SHP77 (cell line): ENCODE measurements at regions not wholly inside any gene's neighbourhood (a gene's known extent, or its start where the extent isn't known, plus 50 kb on each side); places are given as distances from the start of the nearest gene placed in this dataset.

Experiments
- DNase-seq, 2 experiments: peaks; one replicate each; lab custom pipeline; 2025; lab: John Stamatoyannopoulos, UW

DNA sequence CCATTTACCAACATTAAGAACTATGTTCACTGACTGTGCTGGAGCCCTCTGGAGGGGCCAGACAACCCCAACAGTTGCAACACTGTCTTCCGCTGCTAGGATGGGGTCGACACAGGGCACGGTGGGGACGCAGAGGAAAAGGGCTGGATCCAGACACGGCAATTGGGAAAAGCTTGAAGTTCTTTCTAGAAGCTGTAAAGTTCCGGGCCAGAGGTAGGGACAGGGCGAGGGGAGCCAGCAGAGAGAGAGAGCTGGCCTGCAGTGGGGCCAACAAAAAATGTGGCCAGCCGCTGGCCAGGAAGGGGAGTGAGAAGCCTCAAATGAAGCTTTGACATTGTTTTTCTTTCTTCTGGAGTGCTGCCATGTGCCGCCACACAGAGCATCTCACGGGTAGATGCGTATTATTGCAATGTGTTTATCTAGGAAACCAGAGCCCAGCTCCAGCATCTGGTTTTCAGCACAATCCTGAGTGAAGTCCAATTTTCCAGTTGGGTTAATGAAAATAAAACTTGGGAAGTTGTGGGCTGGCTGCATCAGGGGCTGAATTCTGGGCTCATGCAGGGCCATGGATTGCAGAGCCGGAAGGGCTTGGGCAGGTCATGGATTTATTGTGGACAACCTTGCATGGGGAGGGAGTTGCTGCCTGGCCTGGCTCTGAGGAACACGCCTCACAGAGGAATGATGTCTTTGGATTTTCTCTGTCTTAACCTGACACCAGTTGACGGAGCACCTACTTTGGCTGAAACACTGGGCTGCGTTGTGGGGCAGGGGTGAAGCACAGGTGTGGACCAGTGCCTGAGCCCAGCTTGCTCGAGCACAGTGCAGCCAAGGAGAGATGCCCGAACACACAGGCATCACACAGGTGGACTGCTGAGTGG lies 67.6 kb upstream of the AMPD3 start:
- no peak for DNase-seq

DNA sequence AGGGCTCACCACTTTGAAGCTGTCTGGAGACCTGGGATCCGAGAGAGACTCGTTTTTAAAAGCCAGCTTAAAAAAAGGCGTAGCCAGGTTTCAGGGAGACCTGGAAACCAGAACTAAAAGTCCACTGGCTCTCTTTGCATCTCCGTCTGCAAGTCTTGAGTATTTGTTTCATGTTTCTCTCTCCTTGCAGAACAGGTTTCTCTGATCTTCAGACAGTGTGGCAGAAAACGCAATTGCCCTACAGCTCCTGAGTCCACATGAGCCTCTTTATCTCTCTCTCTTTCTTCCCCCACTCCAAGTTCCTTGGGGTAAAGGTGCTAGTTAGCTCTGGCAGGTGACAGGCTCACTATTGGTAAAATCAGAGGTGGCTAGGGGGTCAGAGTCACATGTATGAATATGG lies 67.0 kb upstream of the AMPD3 start:
- DNase-seq = no peak

DNA sequence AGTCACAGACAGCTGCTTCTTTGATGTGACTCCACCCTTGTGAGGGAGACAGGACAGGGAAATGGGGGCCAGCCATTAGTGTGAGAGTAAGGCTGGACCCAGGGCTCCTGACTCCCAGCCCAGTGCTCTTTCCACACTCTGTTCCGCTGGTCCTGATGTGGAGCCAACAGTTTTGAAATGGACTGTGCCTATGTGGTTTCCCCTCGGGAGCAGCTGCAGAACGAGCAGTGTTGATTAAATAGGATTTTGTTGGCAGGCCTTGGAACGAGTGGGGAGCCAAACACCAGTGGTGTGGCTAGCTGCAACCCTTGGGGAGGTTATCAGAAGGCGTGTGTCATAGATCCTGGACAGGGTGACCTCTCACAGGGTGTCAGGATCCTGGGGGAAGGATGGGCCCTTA lies 66.5 kb upstream of the AMPD3 start:
- DNase-seq = no peak

DNA sequence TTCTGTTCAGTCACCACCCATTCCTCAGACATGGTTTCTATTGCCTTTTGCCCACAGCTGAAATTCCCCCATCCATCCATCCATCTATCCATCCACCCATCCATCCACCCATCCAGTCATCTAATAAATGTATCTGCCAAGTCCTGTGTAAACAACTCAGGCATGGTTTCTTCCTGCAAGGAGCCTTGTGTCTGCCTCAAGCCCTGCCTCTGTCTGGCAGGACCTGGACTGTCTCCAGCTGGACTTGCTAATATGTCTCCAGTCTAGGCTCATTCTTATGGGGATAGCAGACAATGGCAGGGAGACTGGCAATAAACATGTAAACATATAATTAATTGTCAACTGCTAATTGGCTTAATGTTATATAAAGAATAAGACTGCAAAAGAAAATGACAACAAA lies 64.7 kb upstream of the AMPD3 start:
- no peak for DNase-seq

DNA sequence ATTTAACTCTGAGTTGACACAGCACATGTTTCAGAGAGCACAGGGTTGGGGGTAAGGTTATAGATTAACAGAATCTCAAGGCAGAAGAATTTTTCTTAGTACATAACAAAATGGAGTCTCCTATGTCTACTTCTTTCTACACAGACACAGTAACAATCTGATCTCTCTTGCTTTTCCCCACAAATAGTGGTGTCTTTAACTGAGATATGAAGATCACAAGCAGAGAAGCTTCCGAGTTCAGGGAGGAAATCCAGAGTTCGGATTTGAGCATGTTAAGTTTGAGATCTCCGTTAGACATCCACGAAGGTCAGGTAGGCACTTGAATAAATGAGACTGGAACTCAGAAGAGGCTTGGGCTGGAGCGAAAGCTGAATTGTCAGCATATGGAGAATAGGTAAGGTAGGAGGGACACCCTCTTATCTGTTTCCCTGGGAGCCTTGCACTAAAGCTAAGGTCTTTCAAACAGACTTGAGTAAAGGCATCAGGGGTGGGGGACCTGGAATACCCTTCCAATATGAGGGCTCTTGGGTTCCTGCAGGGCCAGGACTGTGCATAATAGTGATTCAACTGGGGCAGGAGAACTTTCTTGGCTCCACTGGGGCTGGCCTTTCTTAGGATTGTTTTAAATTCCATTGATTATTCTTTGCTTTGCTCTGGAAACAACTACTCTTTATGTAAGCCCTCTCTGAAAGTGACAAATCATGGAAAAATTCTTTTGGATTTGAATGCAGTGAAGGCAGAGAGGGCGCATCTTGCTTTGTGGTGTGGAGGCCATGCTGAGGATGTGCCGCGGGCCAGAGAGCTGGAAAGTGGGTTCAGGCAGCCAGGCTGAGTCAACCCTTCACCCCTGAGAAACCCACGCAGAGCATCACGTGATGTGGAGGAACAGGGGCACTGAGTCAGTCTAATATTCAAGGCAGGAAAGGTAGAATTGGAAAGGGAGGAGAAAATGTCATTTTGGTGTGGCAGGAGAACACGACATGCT lies 62.7 kb upstream of the AMPD3 start:
- DNase-seq = no peak

DNA sequence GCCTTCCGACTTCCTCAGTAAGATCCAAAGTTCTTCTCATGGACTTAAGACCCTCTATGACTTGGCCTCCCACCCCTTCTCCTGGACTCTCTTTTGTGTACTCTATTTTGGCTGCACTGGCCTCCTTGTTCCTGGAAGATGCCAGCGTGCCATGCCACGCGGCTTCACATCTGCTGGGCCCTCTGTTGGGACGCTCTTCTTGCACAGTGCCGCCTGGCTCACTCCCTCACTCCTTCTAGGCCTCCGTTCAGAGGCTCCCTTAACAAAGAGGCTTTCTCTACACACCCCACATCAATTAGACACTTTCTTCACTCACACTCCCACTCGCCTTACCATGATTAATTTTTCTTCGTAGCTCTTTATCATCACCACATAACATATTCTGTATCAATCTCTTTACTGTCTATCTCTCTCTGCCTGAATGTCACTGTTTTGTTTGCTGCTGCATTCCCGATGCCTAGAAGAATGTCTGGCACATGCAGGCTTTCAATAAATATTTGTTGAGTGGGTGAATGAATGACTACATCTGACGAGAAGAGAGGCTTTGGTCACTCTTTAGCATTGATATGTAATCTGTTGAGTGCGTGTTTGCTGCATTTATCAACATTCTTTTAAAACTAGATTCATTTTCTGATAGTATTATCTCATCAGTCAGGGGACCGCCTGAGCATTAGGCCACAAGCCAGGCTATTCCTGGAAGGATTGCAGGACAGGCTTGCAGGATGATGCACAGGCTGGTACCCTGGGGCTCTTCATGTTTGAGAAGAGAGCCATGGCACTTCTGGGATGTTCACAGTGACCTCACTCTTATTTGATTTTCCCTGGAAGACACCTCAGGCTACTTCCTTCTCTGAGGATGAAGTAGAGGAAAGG lies 60.6 kb upstream of the AMPD3 start:
- no peak for DNase-seq

DNA sequence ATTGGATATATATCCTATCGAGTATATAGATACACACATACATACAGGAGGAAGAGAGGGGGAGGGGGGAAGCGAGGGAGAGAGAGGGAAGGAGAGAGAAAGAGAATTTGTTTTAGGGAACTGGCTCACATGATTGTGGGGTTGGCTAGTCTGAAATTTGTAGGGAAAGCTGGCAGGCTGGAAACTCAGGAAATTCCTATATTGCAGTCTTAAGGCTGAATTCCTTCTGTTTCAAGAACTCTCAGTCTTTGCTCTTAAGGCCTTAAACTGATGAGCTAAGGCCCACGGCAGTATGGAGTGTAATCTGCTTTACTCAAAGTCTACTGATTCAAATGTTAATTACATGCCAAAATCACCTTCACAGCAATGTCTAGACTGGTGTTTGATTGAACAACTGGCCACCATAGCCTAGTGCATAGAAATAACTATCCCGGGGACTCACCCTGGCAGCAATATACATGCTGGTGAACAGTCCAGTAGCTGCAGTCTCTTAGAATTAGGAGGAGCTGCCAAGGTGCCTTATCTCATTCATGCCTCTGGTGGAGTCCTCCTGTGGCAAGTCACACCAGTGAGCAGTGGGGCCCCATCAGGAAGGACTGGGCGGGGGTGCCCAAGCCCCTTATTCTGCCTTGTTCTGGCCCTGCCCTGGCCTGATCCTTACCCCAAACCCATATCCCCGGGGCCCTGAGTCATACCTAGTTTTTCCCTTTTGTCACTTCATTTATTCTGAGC lies 59.7 kb upstream of the AMPD3 start:
- no peak for DNase-seq

DNA sequence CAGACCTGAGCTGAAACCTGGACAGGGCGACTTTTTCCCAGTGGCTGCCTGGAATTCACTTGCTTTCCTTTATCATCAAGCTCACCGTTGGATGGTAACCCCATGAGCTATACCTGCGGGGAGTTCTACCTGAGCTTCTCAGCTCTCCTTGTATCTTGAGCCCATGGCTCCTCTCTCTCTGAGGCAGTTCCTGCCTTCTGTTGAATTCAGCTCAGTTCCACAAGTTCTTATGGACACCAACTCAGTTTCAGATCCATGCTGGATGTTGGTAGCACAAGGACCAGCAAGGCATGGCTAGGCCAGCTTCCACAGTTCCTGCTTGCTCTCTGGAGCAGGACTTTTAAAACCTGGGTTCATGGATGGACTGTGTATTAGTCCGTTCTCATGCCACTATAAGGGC lies 58.3 kb upstream of the AMPD3 start:
- DNase-seq = no peak

DNA sequence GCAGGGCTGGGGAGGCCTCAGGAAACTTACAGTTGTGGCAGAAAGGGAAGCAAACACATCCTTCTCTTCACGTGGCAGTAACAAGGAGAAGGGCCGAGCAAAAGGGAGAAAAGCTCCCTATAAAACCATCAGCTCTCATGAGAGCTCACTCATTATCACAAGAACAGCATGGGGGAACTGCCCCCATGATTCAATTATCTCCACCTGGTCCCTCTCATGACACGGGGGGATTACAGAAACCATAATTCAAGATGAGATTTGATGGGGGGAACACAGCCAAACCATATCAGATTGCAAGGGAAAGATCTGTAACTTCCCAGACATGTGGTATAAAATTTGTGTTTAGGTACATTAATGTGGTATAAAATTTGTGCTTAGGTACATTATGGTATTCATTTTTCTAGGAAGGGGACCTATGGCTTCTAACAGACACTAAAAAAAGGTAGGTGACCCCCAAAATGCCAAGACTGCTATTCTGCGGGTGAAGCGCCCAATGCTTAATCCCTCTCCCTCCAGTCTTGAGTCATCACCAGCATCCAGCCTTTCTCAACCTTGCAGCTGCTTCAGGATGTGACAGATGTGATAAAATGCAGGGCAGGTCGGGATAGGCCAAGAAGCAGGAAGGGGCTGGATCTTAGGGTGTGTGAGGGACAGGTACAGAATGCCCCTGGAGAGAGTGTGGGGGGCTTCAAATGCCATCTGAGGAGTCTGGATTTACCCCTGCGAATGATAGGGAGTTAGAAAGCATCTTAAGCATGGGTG lies 57.7 kb upstream of the AMPD3 start:
- no peak for DNase-seq

DNA sequence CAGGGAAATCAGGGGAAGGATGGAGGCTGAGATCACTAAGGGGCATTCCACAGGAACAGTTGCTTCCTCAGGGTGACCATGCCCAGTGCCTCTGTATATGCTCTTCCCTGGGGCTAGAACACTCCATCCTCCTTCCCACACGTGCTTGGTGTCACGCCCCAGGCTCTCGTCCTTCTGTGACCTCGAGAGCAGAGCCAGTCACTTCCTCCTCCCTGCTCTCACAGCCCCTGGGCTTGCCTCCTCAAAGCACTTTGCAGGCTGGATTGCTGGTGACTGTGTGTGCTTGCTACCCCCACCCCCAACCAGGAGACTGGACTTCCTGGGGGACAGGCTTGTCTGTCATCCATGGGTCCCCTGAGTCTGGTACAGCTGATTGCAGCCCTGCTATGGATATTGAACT lies 56.5 kb upstream of the AMPD3 start:
- DNase-seq = no peak

DNA sequence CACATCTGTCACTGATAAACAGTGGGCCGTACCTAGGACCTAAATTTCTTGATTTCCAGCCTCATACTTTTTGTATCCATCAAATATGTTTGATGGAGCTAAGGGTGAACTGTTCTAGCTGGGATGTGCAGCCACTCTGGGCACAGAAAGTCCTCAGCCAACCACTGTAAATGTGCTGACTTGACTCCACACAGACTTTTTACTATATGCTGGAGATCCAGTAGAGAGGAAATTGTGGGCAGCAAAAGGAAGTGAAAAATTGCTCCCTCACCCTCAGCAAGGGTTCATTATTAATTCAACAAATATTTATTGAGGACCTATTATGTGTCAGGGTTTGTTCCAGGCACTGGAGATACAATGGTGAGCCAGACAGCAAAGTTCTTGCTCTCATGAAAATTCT lies 54.2 kb upstream of the AMPD3 start:
- DNase-seq = no peak

DNA sequence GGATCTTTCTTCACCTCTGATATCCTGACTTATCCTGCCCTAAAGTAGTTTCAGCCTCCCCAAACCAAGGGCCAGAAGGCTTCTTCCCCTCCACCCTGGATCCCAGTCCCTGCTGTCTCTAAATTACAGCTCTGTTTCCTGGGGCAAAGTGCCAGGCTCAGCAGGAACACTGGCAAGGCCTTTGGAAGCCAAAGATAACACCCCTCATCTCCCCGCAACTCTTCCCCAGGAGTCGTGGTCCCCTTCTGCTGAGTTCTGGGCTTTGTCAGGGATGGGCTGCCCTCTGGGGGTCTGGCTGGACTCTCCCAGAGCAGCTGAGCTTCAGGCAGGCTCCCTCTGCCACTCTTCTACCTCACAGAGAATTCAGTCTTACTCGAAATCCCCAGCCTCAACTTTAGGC lies 53.8 kb upstream of the AMPD3 start:
- DNase-seq = no peak

DNA sequence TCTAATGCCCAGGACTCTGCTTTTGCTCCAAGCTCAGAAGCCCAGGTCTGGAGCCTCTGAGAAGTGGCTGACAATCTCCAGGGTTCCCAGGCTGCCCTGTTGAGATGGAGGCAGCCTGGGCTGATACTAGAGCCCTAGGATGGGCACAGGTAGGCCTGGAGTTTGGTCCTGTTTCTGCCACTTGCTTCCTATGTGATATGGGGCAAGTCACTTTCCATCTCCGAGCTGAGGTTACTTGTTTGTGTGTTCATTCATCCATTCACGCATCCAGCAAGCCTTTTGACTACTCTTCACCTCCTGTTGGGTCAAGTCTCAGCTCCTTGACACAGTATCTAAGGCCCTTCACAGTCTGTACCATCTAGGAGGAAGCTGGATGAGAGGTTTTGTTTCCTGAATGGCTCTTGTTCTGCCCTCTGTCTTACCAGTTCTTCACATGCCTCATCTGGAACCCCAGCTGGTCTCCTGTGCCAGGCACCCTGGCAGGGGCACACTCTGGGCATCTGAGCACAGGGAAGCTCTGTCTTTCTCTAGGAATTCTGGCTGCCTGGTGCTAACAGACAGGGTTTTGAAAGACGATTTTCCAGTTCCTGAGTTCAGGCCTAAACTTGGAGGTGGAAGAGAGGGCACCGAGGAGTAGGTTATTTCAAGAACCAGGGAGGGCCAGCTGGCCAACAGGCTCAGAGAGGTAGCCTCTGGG lies 53.2 kb upstream of the AMPD3 start:
- DNase-seq = no peak
